ENCODE measurements at regions not wholly inside any gene's neighbourhood (a gene's known extent, or its start where the extent isn't known, plus 50 kb on each side); places are given as distances from the start of the nearest gene placed in this dataset.

DNA sequence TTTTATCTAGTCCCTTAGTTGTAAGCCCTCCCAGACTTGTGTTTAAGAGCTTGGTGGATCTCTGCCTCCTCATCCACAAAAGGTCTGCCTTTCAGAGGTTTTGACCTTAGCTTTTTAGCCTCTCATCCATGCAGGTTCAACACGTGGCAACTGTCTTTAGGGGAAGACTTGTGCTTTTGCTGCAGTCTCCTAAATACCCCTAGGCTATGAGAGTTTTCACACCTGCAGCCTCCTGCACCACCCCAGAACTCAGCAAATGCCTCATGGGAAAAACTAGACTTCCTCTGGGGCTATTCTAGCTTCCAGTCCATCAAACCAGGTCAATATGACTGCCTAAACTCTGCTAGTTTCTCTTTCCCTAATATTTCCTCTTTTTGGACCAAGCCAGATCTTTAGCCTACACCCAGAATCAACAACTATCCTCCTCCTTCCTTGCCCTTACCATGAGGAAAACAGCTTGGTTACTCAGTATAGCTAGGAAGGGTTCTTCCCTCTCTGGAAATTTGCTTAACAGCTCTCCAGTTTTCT lies 132.3 kb upstream of the RIOK3 start (continued):
- TF ChIP-seq, protein P1, sequence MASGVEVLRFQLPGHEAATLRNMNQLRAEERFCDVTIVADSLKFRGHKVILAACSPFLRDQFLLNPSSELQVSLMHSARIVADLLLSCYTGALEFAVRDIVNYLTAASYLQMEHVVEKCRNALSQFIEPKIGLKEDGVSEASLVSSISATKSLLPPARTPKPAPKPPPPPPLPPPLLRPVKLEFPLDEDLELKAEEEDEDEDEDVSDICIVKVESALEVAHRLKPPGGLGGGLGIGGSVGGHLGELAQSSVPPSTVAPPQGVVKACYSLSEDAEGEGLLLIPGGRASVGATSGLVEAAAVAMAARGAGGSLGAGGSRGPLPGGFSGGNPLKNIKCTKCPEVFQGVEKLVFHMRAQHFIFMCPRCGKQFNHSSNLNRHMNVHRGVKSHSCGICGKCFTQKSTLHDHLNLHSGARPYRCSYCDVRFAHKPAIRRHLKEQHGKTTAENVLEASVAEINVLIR (CRISPR knock-in tag; IDR thresholded peaks at IDR 0.05) = no peak
- TF ChIP-seq TCF3 (CRISPR knock-in tag; IDR thresholded peaks at IDR 0.05) (no peak), CREM (IDR thresholded peaks at IDR 0.05; ENCODE audit: low read depth) (no peak), SUPT5H (IDR thresholded peaks at IDR 0.05) (no peak), ZNF707 (CRISPR knock-in tag; conservative IDR thresholded peaks at IDR 0.05) (no peak), ZFP1 (CRISPR knock-in tag; IDR thresholded peaks at IDR 0.05) (no peak), U2AF1 (optimal IDR thresholded peaks at IDR 0.05; ENCODE audit: low read depth, low read length) (no peak), MCM5 (IDR thresholded peaks at IDR 0.05; ENCODE audit: low read depth) (no peak), MTA1 (IDR thresholded peaks at IDR 0.05; ENCODE audit: borderline replicate concordance) (no peak)
- TF ChIP-seq, protein P2, sequence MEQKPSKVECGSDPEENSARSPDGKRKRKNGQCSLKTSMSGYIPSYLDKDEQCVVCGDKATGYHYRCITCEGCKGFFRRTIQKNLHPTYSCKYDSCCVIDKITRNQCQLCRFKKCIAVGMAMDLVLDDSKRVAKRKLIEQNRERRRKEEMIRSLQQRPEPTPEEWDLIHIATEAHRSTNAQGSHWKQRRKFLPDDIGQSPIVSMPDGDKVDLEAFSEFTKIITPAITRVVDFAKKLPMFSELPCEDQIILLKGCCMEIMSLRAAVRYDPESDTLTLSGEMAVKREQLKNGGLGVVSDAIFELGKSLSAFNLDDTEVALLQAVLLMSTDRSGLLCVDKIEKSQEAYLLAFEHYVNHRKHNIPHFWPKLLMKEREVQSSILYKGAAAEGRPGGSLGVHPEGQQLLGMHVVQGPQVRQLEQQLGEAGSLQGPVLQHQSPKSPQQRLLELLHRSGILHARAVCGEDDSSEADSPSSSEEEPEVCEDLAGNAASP (IDR thresholded peaks at IDR 0.05) = no peak
- TF ChIP-seq, protein P3, sequence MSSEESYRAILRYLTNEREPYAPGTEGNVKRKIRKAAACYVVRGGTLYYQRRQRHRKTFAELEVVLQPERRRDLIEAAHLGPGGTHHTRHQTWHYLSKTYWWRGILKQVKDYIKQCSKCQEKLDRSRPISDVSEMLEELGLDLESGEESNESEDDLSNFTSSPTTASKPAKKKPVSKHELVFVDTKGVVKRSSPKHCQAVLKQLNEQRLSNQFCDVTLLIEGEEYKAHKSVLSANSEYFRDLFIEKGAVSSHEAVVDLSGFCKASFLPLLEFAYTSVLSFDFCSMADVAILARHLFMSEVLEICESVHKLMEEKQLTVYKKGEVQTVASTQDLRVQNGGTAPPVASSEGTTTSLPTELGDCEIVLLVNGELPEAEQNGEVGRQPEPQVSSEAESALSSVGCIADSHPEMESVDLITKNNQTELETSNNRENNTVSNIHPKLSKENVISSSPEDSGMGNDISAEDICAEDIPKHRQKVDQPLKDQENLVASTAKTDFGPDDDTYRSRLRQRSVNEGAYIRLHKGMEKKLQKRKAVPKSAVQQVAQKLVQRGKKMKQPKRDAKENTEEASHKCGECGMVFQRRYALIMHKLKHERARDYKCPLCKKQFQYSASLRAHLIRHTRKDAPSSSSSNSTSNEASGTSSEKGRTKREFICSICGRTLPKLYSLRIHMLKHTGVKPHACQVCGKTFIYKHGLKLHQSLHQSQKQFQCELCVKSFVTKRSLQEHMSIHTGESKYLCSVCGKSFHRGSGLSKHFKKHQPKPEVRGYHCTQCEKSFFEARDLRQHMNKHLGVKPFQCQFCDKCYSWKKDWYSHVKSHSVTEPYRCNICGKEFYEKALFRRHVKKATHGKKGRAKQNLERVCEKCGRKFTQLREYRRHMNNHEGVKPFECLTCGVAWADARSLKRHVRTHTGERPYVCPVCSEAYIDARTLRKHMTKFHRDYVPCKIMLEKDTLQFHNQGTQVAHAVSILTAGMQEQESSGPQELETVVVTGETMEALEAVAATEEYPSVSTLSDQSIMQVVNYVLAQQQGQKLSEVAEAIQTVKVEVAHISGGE (CRISPR knock-in tag; IDR thresholded peaks at IDR 0.05) = no peak
- TF ChIP-seq, protein P4, sequence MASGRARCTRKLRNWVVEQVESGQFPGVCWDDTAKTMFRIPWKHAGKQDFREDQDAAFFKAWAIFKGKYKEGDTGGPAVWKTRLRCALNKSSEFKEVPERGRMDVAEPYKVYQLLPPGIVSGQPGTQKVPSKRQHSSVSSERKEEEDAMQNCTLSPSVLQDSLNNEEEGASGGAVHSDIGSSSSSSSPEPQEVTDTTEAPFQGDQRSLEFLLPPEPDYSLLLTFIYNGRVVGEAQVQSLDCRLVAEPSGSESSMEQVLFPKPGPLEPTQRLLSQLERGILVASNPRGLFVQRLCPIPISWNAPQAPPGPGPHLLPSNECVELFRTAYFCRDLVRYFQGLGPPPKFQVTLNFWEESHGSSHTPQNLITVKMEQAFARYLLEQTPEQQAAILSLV (tag; IDR thresholded peaks at IDR 0.05) = no peak
- TF ChIP-seq, protein P5, sequence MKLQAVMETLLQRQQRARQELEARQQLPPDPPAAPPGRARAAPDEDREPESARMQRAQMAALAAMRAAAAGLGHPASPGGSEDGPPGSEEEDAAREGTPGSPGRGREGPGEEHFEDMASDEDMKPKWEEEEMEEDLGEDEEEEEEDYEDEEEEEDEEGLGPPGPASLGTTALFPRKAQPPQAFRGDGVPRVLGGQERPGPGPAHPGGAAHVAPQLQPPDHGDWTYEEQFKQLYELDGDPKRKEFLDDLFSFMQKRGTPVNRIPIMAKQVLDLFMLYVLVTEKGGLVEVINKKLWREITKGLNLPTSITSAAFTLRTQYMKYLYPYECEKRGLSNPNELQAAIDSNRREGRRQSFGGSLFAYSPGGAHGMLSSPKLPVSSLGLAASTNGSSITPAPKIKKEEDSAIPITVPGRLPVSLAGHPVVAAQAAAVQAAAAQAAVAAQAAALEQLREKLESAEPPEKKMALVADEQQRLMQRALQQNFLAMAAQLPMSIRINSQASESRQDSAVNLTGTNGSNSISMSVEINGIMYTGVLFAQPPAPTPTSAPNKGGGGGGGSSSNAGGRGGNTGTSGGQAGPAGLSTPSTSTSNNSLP (IDR thresholded peaks at IDR 0.05; ENCODE audit: borderline replicate concordance, low read depth, low read length) = no peak

Measured in K562 (cell line).